Keratinocyte (primary cell): ENCODE measurements at regions not wholly inside any gene's neighbourhood (a gene's known extent, or its start where the extent isn't known, plus 50 kb on each side); places are given as distances from the start of the nearest gene placed in this dataset.

Source experiments
- EZH2 ChIP-seq: IDR thresholded peaks from one replicate; pipeline ENCODE4 v1.6.1; 2012; ENCODE audit warnings: inconsistent platforms, mild to moderate bottlenecking, low read length, moderate library complexity
- TF ChIP-seq, protein P1 (sequence below), 3 experiments: IDR thresholded peaks in 1 of 3; conservative IDR thresholded peaks in 1 of 3; optimal IDR thresholded peaks in 1 of 3; 2 replicates in 2 of 3; 3 replicates in 1 of 3; pipeline versions ENCODE3 to v1.5.1; 2011; ENCODE audit warnings: low read length in 3 of 3, mild to moderate bottlenecking in 3 of 3, moderate library complexity in 2 of 3, control low read depth in 1 of 3, inconsistent platforms in 1 of 3; ENCODE audit not compliant: insufficient read depth in 2 of 3; ENCODE audit errors: extremely low read depth in 1 of 3

DNA sequence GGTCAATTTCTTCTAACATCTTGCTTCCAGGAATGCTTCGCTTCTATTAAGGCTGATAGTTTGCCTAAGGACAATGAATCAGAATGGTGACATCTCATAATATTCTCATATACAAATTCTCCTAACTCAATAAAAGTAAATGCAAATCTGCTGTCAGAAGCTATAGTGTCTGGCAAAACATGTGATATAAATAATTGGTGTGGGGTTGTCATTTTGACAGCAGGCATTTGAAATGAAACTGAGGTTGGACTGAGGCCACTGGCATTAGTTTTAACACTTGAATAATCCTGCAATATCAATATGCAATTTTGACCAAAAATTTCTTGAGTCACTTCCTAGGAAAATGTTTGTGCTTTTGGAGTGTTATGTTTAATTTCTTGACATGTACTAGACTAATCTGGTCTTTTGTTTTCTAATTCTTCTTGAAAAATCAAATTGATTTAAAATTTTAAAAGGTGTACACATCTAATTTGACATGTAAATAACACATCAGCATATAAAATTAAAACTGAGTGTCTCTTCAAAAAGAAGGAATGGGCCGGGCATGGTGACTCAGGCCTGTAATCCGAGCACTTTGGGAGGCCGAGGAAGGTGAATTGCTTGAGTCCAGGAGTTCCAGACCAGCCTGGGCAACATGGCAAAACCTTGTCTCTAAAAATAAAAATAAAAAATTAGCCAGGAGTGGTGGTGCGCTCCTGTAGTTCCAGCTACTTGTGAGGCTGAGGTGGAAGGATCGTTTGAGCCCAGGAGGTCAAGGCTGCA is 92.3 kb upstream of the BTG1 start:
- TF ChIP-seq, protein P1, sequence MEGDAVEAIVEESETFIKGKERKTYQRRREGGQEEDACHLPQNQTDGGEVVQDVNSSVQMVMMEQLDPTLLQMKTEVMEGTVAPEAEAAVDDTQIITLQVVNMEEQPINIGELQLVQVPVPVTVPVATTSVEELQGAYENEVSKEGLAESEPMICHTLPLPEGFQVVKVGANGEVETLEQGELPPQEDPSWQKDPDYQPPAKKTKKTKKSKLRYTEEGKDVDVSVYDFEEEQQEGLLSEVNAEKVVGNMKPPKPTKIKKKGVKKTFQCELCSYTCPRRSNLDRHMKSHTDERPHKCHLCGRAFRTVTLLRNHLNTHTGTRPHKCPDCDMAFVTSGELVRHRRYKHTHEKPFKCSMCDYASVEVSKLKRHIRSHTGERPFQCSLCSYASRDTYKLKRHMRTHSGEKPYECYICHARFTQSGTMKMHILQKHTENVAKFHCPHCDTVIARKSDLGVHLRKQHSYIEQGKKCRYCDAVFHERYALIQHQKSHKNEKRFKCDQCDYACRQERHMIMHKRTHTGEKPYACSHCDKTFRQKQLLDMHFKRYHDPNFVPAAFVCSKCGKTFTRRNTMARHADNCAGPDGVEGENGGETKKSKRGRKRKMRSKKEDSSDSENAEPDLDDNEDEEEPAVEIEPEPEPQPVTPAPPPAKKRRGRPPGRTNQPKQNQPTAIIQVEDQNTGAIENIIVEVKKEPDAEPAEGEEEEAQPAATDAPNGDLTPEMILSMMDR (optimal IDR thresholded peaks at IDR 0.05 in 1 of 3, IDR thresholded peaks at IDR 0.05 in 1 of 3, conservative IDR thresholded peaks at IDR 0.05 in 1 of 3; ENCODE audit: extremely low read depth in 1 of 3, insufficient read depth in 2 of 3, low read length in 3 of 3) = no peak
- TF ChIP-seq EZH2 = no peak
